Bronchial epithelial cell (primary cell): ENCODE measurements at regions not wholly inside any gene's neighbourhood (a gene's known extent, or its start where the extent isn't known, plus 50 kb on each side); places are given as distances from the start of the nearest gene placed in this dataset.
A peak's percentile ranks its signal among the peaks of the same experiment; 100 is the strongest.

ENCODE experiments used
- DNase-seq: peaks from one replicate; pipeline ENCODE4 v3.0.0-alpha.2; 2010; ENCODE audit warnings: low read depth
- FAIRE-seq: peaks from 2 replicates; lab custom pipeline; 2011; peaks lifted over from hg19 to GRCh38; lab: Jason Lieb, UNC
- H3K27me3 ChIP-seq: 2 replicates; pipeline ENCODE4 v1.5.1; 2011; ENCODE audit warnings: low read length; ENCODE audit not compliant: control insufficient read depth, insufficient read depth
- H3K36me3 ChIP-seq: 2 replicates; pipeline ENCODE4 v1.5.1; 2011; ENCODE audit warnings: low read length; ENCODE audit not compliant: control insufficient read depth, insufficient read depth
- H3K4me3 ChIP-seq: 2 replicates; pipeline ENCODE4 v1.5.1; 2011; ENCODE audit warnings: mild to moderate bottlenecking, low read depth, low read length, control low read depth
- TF ChIP-seq, protein P1 (sequence below): IDR thresholded peaks from 2 replicates; pipeline ENCODE4 v1.5.1; 2011; ENCODE audit warnings: mild to moderate bottlenecking, moderate library complexity, low read length, control low read depth, inconsistent platforms; ENCODE audit not compliant: insufficient read depth, severe bottlenecking

DNA sequence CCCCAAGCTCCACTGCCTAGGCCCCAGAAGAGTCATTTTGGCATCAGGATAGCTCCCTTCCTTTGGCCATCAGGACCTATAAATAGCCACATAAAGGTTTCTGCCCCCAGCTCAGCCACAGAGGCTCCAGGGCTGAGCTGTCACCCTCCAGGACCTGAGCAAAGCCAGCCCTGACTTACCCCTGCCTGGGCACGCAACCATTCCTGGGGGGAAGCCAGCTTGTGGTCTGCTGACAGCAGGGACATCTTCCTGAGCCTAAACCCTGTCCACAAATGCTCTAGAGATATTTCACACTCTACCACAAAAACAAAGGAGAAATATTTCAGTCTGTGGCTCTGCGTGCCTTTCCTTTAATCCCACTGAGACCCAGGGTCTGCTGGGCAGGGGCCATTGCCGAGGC lies 123.7 kb upstream of the CCL2 start:
- no peaks in the 10 kb centered on the region for H3K36me3 ChIP-seq
- no peaks in the 10 kb centered on the region for H3K27me3 ChIP-seq
- no peak overlapping the region for H3K4me3 ChIP-seq
- FAIRE-seq (no peak), DNase-seq (no peak)
- TF ChIP-seq, protein P1, sequence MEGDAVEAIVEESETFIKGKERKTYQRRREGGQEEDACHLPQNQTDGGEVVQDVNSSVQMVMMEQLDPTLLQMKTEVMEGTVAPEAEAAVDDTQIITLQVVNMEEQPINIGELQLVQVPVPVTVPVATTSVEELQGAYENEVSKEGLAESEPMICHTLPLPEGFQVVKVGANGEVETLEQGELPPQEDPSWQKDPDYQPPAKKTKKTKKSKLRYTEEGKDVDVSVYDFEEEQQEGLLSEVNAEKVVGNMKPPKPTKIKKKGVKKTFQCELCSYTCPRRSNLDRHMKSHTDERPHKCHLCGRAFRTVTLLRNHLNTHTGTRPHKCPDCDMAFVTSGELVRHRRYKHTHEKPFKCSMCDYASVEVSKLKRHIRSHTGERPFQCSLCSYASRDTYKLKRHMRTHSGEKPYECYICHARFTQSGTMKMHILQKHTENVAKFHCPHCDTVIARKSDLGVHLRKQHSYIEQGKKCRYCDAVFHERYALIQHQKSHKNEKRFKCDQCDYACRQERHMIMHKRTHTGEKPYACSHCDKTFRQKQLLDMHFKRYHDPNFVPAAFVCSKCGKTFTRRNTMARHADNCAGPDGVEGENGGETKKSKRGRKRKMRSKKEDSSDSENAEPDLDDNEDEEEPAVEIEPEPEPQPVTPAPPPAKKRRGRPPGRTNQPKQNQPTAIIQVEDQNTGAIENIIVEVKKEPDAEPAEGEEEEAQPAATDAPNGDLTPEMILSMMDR, result no peak

DNA sequence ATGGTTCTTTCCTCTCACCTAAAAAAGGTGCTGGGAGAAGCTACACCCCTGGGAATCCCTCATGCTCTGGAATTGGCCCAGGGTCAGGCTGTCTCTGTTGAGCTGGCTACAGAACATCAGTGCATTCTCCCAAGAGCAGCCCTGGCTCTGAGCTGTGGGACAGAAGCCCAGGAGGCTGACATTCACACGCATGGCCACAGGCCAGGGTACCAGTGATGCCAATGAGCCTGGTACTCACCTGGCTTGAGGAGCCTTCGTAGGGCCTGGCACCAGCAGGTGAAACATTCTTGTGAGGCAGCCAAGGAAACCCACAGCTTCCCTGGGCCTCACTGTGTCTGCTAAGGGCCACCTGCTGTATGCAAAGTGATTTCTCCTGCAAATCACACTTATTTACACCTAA lies 121.7 kb upstream of the CCL2 start:
- DNase-seq, result no peak
- no peak for FAIRE-seq
- no peaks in the 10 kb centered on the region for H3K27me3 ChIP-seq
- H3K36me3 ChIP-seq, result no peaks in the 10 kb centered on the region
- TF ChIP-seq, protein P1, result no peak
- H3K4me3 ChIP-seq, result no peak overlapping the region

DNA sequence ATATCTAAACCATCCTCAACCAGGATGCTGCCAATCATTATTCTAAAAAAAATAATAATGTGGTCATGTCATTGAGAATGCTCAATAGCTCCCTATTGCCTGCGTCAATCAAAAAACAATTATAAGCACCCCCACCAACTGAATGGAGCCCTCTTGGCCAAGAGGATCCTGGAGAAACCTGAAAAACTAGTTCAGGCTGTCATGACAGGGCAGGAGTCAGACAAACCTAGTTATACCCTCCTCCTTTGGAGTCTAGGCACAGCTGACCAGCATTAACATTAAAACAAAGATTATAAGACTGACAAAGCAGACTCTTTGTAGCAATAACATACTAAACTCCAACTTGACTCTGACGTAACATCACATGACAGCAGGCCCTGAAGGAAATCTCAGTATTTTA lies 119.2 kb upstream of the CCL2 start:
- Histone ChIP-seq H3K36me3 (no peaks in the 10 kb centered on the region), H3K27me3 (no peaks in the 10 kb centered on the region), H3K4me3 (no peak overlapping the region)
- FAIRE-seq (no peak), DNase-seq (peak; percentile 6)
- TF ChIP-seq, protein P1, result no peak

DNA sequence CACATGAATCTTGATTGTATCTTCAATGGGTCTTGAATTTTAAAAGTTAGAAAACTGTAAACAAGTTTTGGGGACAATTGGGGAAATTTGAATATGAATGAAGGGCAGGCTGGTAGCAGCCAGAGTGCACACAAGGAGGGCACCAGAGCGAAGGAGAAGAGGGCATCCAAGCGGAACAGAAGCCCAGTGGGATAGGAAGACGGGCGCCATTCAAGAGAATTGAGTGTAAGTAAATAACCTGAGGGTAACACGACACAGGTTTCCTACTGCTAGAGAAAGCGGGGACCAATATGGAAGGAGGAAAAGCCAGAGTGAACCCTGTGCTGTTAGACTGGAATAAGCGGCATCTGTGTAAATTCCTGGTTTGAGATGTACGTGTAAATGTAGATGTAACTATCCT lies 115.1 kb upstream of the CCL2 start:
- TF ChIP-seq, protein P1, result no peak
- FAIRE-seq (no peak), DNase-seq (no peak)
- no peaks in the 10 kb centered on the region for H3K36me3 ChIP-seq
- no peaks in the 10 kb centered on the region for H3K27me3 ChIP-seq
- H3K4me3 ChIP-seq, result no peak overlapping the region

DNA sequence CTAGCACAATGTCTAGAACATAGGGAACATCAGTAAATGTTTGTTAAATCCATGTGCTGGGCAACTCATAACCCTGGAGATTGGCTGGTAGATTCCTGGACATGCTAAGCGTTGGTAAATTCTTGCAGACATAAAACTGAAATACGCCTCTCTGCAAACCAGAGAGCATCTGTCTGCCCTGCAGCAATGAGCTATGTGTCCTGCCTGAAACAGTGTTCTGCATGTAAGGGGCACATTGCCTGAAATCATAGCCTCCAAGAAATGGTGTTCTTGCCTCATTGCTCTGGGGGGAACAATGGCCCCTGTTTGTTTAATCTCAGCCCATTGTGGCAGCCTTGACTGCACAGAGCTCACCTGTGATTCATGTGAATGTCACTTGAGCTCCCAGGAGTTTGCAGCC lies 113.5 kb upstream of the CCL2 start:
- DNase-seq (no peak), FAIRE-seq (no peak)
- Histone ChIP-seq H3K36me3 (no peaks in the 10 kb centered on the region), H3K27me3 (no peaks in the 10 kb centered on the region), H3K4me3 (no peak overlapping the region)
- TF ChIP-seq, protein P1, result no peak

DNA sequence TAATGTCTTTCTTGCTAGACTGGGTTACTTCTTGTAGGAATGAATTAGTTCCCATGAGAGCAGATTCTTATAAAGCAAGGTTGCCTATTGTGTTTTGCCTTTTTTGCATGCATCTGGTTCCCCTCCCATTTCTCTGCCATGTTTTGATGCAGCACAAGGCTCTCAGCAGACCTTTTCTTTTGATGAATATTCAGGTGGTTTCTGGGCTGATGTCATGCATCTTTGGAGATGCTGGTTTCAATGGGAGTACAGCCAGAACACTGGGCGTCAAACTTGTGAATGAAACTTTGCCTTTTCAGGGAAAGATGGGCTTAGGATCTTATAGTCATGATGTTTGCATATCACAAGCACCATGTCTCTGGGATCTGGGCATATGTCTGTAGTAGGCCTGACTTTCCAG lies 111.7 kb upstream of the CCL2 start:
- TF ChIP-seq, protein P1, result no peak
- FAIRE-seq (no peak), DNase-seq (no peak)
- H3K4me3 ChIP-seq, result no peak overlapping the region
- no peaks in the 10 kb centered on the region for H3K27me3 ChIP-seq
- no peaks in the 10 kb centered on the region for H3K36me3 ChIP-seq
